Endodermal cell (in vitro differentiated cells): ENCODE measurements at regions not wholly inside any gene's neighbourhood (a gene's known extent, or its start where the extent isn't known, plus 50 kb on each side); places are given as distances from the start of the nearest gene placed in this dataset.
"Not testable (repeated sequence)": the region's sequence is repeated elsewhere in the genome, so short reads cannot be mapped to it uniquely, and the experiment has no call there.

ENCODE experiments used
- DNase-seq: peaks from one replicate; pipeline ENCODE4 v3.0.0-alpha.2; 2017
- H3K27ac ChIP-seq: 2 replicates; pipeline ENCODE4 v1.5.1; 2013; ENCODE audit warnings: mild to moderate bottlenecking, low read depth, low read length, moderate library complexity
- H3K27me3 ChIP-seq: 2 replicates; pipeline ENCODE4 v1.6.1; 2013; ENCODE audit warnings: mild to moderate bottlenecking, low read length, moderate library complexity; ENCODE audit not compliant: insufficient read depth, control insufficient read depth, poor library complexity, severe bottlenecking
- H3K36me3 ChIP-seq: 2 replicates; pipeline ENCODE4 v1.7.0; 2013; ENCODE audit warnings: mild to moderate bottlenecking, low read length, moderate library complexity; ENCODE audit not compliant: control insufficient read depth, insufficient read depth
- H3K4me1 ChIP-seq: one replicate; pipeline ENCODE4 v1.7.0; 2013; ENCODE audit warnings: low read length; ENCODE audit not compliant: control insufficient read depth, insufficient read depth
- H3K4me3 ChIP-seq: 2 replicates; pipeline ENCODE4 v1.5.1; 2013; ENCODE audit warnings: mild to moderate bottlenecking, low read length, moderate library complexity
- H3K9ac ChIP-seq: 2 replicates; pipeline ENCODE4 v1.6.1; 2013; ENCODE audit warnings: mild to moderate bottlenecking, low read length, moderate library complexity; ENCODE audit not compliant: poor library complexity, severe bottlenecking; ENCODE audit errors: extremely low read depth
- H3K9me3 ChIP-seq: 2 replicates; pipeline ENCODE4 v1.6.1; 2013; ENCODE audit warnings: mild to moderate bottlenecking, low read length, moderate library complexity; ENCODE audit not compliant: control insufficient read depth
- H3K27ac Mint-ChIP-seq: 2 replicates; pipeline ENCODE4 v1.8.0; 2020; ENCODE audit warnings: mixed read lengths
- H3K27me3 Mint-ChIP-seq: 2 replicates; pipeline ENCODE4 v1.8.0; 2021; ENCODE audit warnings: mild to moderate bottlenecking, mixed read lengths; ENCODE audit not compliant: insufficient read depth
- H3K36me3 Mint-ChIP-seq: 2 replicates; pipeline ENCODE4 v1.8.0; 2020; ENCODE audit warnings: low read depth, mixed read lengths
- H3K4me1 Mint-ChIP-seq: 2 replicates; pipeline ENCODE4 v1.8.0; 2020; ENCODE audit warnings: mixed read lengths
- H3K4me3 Mint-ChIP-seq: 2 replicates; pipeline ENCODE4 v1.8.0; 2020; ENCODE audit warnings: mild to moderate bottlenecking, moderate library complexity, mixed read lengths
- H3K9me3 Mint-ChIP-seq: 2 replicates; pipeline ENCODE4 v1.8.0; 2020; ENCODE audit warnings: mild to moderate bottlenecking, mixed read lengths
- WGBS, 2 experiments: methylation state at CpG; one replicate each; pipeline versions ENCODE4 v1.1.5 to v1.1.7; 2013; ENCODE audit warnings: missing lambda C conversion rate in 2 of 2, mixed read lengths in 1 of 2; ENCODE audit not compliant: insufficient coverage in 1 of 2, insufficient read length in 1 of 2; 5-methylcytosine and 5-hydroxymethylcytosine counted together
- TF ChIP-seq, protein P1 (sequence below): fragments of 200-600 bp; sonication (generic); conservative IDR thresholded peaks from 2 replicates; pipeline ENCODE4 v1.5.0; 2021; ENCODE audit warnings: antibody characterized with exemption, mild to moderate bottlenecking

DNA sequence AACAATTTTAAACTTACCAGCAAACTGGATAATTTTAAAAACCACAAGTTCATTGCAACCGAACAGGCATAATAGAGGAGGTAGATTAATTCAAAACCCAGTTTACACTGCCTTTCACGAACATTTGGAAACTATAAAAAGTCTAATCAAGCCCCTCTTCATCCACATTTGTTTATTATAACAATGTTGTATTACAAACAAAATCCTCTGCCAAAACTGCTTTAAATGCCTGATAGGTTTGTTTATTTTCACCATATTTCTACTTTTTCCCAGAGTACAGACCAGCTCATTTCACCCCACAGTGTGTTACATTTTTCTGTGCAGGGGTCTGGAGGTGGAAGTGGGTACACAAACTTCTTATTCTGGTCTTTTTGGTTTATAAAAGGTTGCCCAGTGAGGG lies 184.2 kb downstream of the OSR1 start:
- peaks cover 5% of the 10 kb centered on the region for H3K36me3 Mint-ChIP-seq
- no peak overlapping the region for H3K9ac ChIP-seq
- TF ChIP-seq, protein P1, sequence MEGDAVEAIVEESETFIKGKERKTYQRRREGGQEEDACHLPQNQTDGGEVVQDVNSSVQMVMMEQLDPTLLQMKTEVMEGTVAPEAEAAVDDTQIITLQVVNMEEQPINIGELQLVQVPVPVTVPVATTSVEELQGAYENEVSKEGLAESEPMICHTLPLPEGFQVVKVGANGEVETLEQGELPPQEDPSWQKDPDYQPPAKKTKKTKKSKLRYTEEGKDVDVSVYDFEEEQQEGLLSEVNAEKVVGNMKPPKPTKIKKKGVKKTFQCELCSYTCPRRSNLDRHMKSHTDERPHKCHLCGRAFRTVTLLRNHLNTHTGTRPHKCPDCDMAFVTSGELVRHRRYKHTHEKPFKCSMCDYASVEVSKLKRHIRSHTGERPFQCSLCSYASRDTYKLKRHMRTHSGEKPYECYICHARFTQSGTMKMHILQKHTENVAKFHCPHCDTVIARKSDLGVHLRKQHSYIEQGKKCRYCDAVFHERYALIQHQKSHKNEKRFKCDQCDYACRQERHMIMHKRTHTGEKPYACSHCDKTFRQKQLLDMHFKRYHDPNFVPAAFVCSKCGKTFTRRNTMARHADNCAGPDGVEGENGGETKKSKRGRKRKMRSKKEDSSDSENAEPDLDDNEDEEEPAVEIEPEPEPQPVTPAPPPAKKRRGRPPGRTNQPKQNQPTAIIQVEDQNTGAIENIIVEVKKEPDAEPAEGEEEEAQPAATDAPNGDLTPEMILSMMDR, result no peak
- peaks cover 2% of the 10 kb centered on the region for H3K27me3 Mint-ChIP-seq
- no peaks in the 10 kb centered on the region for H3K27me3 ChIP-seq
- no peak overlapping the region for H3K27ac ChIP-seq
- H3K4me3 Mint-ChIP-seq, result no peak overlapping the region
- no peaks in the 10 kb centered on the region for H3K4me1 ChIP-seq
- no peak for DNase-seq
- H3K4me1 Mint-ChIP-seq, result peaks cover 2% of the 10 kb centered on the region
- no peak overlapping the region for H3K27ac Mint-ChIP-seq
- H3K9me3 ChIP-seq, result peaks cover 13% of the 10 kb centered on the region
- H3K9me3 Mint-ChIP-seq, result peaks cover 14% of the 10 kb centered on the region
- H3K4me3 ChIP-seq, result no peak overlapping the region
- no peaks in the 10 kb centered on the region for H3K36me3 ChIP-seq
- 96% methylated on average over 2 of the region's 2 CpGs; no CpG with 5 or more reads in 1 of the 2 experiments for WGBS, 2 experiments

DNA sequence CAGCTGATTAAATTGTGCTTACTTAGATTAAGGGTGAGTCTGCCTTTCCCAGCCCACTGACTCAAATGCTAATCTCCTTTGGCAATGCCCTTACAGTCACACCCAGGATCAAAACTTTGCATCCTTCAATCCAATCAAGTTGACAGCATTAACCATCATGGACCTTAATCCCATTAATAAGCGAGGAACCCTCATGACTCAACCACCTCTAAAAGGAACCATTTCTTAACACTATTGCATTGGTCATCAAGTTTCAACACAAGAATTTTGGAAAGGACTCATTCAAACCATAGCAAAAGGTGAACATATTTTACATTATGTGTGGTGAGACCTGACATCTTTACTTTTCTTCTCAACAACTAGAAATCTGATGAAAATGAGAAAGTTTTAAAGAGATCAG lies 187.0 kb downstream of the OSR1 start:
- H3K9me3 Mint-ChIP-seq, result peaks cover 23% of the 10 kb centered on the region

GRCh38 chr2:19169134-19169768 lies 189.2 kb downstream of the OSR1 start:
- Histone ChIP-seq H3K4me1 (no peaks in the 10 kb centered on the region), H3K36me3 (no peaks in the 10 kb centered on the region), H3K9ac (no peak overlapping the region), H3K9me3 (peaks cover 13% of the 10 kb centered on the region), H3K4me3 (no peak overlapping the region), H3K27ac (no peak overlapping the region), H3K27me3 (no peaks in the 10 kb centered on the region)
- H3K4me1 Mint-ChIP-seq, result peaks cover 3% of the 10 kb centered on the region
- TF ChIP-seq, protein P1, result no peak
- DNase-seq, result no peak
- peaks cover 31% of the 10 kb centered on the region for H3K9me3 Mint-ChIP-seq
- H3K27ac Mint-ChIP-seq, result no peak overlapping the region
- no peak overlapping the region for H3K4me3 Mint-ChIP-seq
- peaks cover 7% of the 10 kb centered on the region for H3K36me3 Mint-ChIP-seq
- WGBS, 2 experiments, result 75 to 78% methylated on average over 1 of the region's 2 CpGs
- H3K27me3 Mint-ChIP-seq, result no peaks in the 10 kb centered on the region

More for the DNA sequence above, 187.0 kb downstream of the OSR1 start:
- Histone ChIP-seq H3K4me1 (no peaks in the 10 kb centered on the region), H3K27ac (no peak overlapping the region), H3K9ac (no peak overlapping the region), H3K9me3 (peaks cover 13% of the 10 kb centered on the region), H3K36me3 (no peaks in the 10 kb centered on the region), H3K4me3 (no peak overlapping the region), H3K27me3 (no peaks in the 10 kb centered on the region)
- Mint-ChIP-seq H3K36me3 (peaks cover 7% of the 10 kb centered on the region), H3K27ac (no peak overlapping the region), H3K4me1 (peaks cover 2% of the 10 kb centered on the region), H3K27me3 (no peaks in the 10 kb centered on the region), H3K4me3 (no peak overlapping the region)
- TF ChIP-seq, protein P1, result no peak
- no peak for DNase-seq
- WGBS, 2 experiments, result 95% methylated on average over 1 of the region's 1 CpG; no CpG with 5 or more reads in 1 of the 2 experiments

DNA sequence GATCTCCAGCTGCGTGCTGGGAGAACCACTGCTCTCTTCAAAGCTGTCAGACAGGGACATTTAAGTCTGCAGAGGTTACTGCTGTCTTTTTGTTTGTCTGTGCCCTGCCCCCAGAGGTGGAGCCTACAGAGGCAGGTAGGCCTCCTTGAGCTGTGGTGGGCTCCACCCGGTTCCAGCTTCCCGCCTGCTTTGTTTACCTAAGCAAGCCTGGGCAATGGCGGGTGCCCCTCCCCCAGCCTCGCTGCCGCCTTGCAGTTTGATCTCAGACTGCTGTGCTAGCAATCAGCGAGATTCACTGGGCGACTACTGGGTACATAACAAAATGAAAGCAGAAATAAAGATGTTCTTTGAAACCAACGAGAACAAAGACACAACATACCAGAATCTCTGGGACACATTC lies 194.3 kb downstream of the OSR1 start:
- Mint-ChIP-seq H3K4me3 (peak overlapping the region; percentile 32), H3K9me3 (peaks cover 32% of the 10 kb centered on the region), H3K27ac (peak overlapping the region; percentile 75)
- not testable (repeated sequence) for H3K9me3 ChIP-seq, H3K36me3 ChIP-seq, H3K27ac ChIP-seq, H3K4me3 ChIP-seq, H3K4me1 ChIP-seq, H3K9ac ChIP-seq, H3K27me3 Mint-ChIP-seq, H3K27me3 ChIP-seq, H3K4me1 Mint-ChIP-seq, H3K36me3 Mint-ChIP-seq
- 75% methylated on average over 7 of the region's 9 CpGs; no CpG with 5 or more reads in 1 of the 2 experiments for WGBS, 2 experiments
- DNase-seq, result peak; percentile 75
